ENCODE measurements at regions not wholly inside any gene's neighbourhood (a gene's known extent, or its start where the extent isn't known, plus 50 kb on each side); places are given as distances from the start of the nearest gene placed in this dataset.

DNA sequence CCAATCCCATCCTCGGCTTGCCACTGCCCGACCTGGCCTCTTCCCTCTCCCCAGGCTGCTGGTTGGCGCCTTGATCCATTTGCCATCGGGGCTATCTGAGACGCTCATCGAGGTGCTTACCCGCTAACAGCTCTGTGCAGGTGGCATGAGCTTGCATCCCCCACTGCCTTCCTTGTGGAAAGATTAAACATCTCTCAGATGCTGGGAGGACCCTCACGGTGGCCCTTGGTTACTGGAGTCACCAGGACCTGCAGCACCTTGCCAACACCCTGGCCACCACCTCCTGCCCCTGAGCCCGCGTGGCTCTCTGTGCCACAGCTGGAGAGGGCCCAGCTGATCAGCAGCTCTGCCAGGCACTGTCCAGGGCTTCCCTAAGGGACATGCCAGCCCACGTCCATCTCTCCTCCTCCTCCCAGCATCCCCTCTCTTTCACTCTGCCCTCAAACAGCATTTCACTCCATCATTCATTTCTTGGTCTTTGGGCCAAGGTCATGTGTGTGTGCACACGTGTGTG lies 249.6 kb downstream of the RBFOX3 start:
- Histone ChIP-seq H3K4me1 (no peaks in the 10 kb centered on the region), H3K27me3 (peaks cover 0 to 90% of the 10 kb centered on the region in 2 donors), H3K9me3 (no peaks in the 10 kb centered on the region), H3K27ac (no peak overlapping the region), H3K4me3 (no peak overlapping the region), H3K36me3 (no peaks in the 10 kb centered on the region)
- DNase-seq (ENCODE audit: low spot score in 2 of 2), result no peak
- intact Hi-C loops (cut with DNase I; ENCODE audit: low total_unique reads), result no loop called here
- TF ChIP-seq POLR2AphosphoS5 (IDR thresholded peaks at IDR 0.05), result no peak
- no peak for TF ChIP-seq POLR2A (IDR thresholded peaks at IDR 0.05)

DNA sequence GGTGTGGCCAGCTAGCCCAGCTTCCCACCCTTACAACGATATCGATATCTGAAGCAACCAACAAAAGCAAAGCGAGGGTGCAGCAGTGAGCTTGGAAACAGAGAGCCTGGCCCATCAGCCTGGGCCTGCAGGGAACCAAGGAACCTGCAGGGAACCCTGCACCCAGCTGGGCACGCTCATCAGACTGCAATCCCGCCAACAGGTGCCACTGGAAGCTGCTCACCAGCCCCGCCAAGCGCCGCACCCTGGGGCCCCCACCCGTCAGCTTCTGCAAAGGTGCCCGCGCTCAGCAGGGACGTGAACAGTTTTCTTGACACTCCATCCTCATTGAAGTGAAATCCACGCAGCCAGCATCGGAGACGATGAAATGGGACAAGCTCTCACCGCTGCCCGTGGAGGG lies 250.7 kb downstream of the RBFOX3 start:
- no peak overlapping the region for H3K27ac ChIP-seq
- H3K4me1 ChIP-seq, result no peaks in the 10 kb centered on the region
- intact Hi-C loops (cut with DNase I; ENCODE audit: low total_unique reads), result no loop called here
- no peaks in the 10 kb centered on the region for H3K9me3 ChIP-seq
- no peak overlapping the region for H3K4me3 ChIP-seq
- no peak for DNase-seq (ENCODE audit: low spot score in 2 of 2)
- no peaks in the 10 kb centered on the region for H3K36me3 ChIP-seq
- TF ChIP-seq, protein P1, sequence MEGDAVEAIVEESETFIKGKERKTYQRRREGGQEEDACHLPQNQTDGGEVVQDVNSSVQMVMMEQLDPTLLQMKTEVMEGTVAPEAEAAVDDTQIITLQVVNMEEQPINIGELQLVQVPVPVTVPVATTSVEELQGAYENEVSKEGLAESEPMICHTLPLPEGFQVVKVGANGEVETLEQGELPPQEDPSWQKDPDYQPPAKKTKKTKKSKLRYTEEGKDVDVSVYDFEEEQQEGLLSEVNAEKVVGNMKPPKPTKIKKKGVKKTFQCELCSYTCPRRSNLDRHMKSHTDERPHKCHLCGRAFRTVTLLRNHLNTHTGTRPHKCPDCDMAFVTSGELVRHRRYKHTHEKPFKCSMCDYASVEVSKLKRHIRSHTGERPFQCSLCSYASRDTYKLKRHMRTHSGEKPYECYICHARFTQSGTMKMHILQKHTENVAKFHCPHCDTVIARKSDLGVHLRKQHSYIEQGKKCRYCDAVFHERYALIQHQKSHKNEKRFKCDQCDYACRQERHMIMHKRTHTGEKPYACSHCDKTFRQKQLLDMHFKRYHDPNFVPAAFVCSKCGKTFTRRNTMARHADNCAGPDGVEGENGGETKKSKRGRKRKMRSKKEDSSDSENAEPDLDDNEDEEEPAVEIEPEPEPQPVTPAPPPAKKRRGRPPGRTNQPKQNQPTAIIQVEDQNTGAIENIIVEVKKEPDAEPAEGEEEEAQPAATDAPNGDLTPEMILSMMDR (IDR thresholded peaks at IDR 0.05), result no peak
- TF ChIP-seq POLR2A (IDR thresholded peaks at IDR 0.05) (no peak), POLR2AphosphoS5 (IDR thresholded peaks at IDR 0.05) (no peak)
- peaks cover 0 to 86% of the 10 kb centered on the region in 2 donors for H3K27me3 ChIP-seq

DNA sequence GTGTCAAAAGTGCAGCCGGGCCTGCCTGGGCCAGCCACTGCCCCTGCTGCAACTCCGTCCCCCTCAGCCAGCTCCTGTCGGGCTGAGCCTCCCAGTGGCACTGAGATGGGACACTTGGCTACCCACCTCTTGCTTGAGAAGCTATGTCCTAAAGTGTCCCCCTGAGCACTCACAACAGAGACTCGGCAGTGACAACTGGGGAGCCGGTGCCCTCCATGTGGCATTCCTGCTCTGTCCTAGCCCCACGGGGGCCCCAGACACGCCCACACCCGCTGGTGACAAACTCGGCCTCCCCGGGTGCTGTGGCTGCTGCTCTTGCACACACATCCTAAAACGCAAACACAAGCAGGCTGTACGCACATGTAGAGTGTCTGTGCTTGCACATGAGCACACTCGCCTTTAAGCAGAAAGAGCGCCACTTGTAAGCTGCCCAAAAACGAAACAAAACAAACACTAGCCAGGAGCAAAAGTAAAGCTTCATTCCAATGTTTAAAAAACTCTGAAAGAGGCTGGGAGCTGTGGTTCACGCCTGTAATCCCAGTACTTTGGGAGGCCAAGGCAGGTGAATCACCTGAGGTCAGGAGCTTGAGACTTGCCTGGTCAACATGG lies 253.9 kb downstream of the RBFOX3 start:
- Histone ChIP-seq H3K27me3 (peaks cover 0 to 85% of the 10 kb centered on the region in 2 donors), H3K36me3 (no peaks in the 10 kb centered on the region), H3K4me1 (no peaks in the 10 kb centered on the region), H3K9me3 (peaks cover 0 to 3% of the 10 kb centered on the region in 2 donors), H3K4me3 (no peak overlapping the region), H3K27ac (no peak overlapping the region)
- TF ChIP-seq POLR2A (IDR thresholded peaks at IDR 0.05) (no peak), POLR2AphosphoS5 (IDR thresholded peaks at IDR 0.05) (no peak)
- TF ChIP-seq, protein P1 (IDR thresholded peaks at IDR 0.05), result no peak
- no peak for DNase-seq (ENCODE audit: low spot score in 2 of 2)
- intact Hi-C loops (cut with DNase I; ENCODE audit: low total_unique reads), result no loop called here

- intact Hi-C loops (cut with DNase I; ENCODE audit: low total_unique reads), result no loop called here
- no peak for DNase-seq (ENCODE audit: low spot score in 2 of 2)
- no peak overlapping the region for H3K27ac ChIP-seq
- H3K4me3 ChIP-seq, result no peak overlapping the region
- TF ChIP-seq, protein P1 (IDR thresholded peaks at IDR 0.05), result no peak
- TF ChIP-seq POLR2A (IDR thresholded peaks at IDR 0.05) (no peak), POLR2AphosphoS5 (IDR thresholded peaks at IDR 0.05) (no peak)
- H3K9me3 ChIP-seq, result peaks cover 0 to 3% of the 10 kb centered on the region in 2 donors
- H3K4me1 ChIP-seq, result no peaks in the 10 kb centered on the region
- no peaks in the 10 kb centered on the region for H3K36me3 ChIP-seq
- peaks cover 0 to 84% of the 10 kb centered on the region in 2 donors for H3K27me3 ChIP-seq
These were observed 255.7 kb downstream of the RBFOX3 start for GRCh38 chr17:79355165-79355564.

GRCh38 chr17:79354173-79354820 lies 256.6 kb downstream of the RBFOX3 start:
- H3K27me3 ChIP-seq, result peaks cover 0 to 84% of the 10 kb centered on the region in 2 donors
- H3K4me3 ChIP-seq, result no peak overlapping the region
- no peaks in the 10 kb centered on the region for H3K36me3 ChIP-seq
- no peak overlapping the region for H3K27ac ChIP-seq
- intact Hi-C loops (cut with DNase I; ENCODE audit: low total_unique reads), result no loop called here
- TF ChIP-seq POLR2A (IDR thresholded peaks at IDR 0.05) (no peak), POLR2AphosphoS5 (IDR thresholded peaks at IDR 0.05) (no peak)
- TF ChIP-seq, protein P1 (IDR thresholded peaks at IDR 0.05), result no peak
- DNase-seq (ENCODE audit: low spot score in 2 of 2), result no peak
- H3K4me1 ChIP-seq, result no peaks in the 10 kb centered on the region
- peaks cover 0 to 3% of the 10 kb centered on the region in 2 donors for H3K9me3 ChIP-seq

Measured in breast epithelium (tissue), 4 donors.